ENCODE measurements at regions not wholly inside any gene's neighbourhood (a gene's known extent, or its start where the extent isn't known, plus 50 kb on each side); places are given as distances from the start of the nearest gene placed in this dataset.

- no peak overlapping the region for H3K9ac ChIP-seq (replicated peaks in 1 of 4; ENCODE audit: extremely low read depth in 1 of 4, low read depth in 3 of 4, low read length in 3 of 4)
- H3K27me3 ChIP-seq (replicated peaks in 1 of 4; ENCODE audit: control insufficient read depth in 3 of 4, extremely low read depth in 1 of 4, insufficient read depth in 3 of 4, low read length in 3 of 4): no peaks in the 10 kb centered on the region
- no peak overlapping the region for H2BK20ac ChIP-seq (ENCODE audit: low read length)
Measured at GRCh38 chr7:34242391-34242790, 337.1 kb downstream of the BMPER start.

More at GRCh38 chr7:34242391-34242790, 337.1 kb downstream of the BMPER start:
- Histone ChIP-seq H2BK15ac (ENCODE audit: low read length) (no peak overlapping the region), H3K56ac (replicated peaks; ENCODE audit: insufficient read length, low read depth, low read length) (no peak overlapping the region), H3K4me1 (replicated peaks in 1 of 4; ENCODE audit: control insufficient read depth in 3 of 4, insufficient read depth in 4 of 4, low read length in 3 of 4) (no peaks in the 10 kb centered on the region), H4K5ac (ENCODE audit: insufficient read length, low read depth, low read length) (no peak overlapping the region), H3K4me2 (ENCODE audit: insufficient read depth in 1 of 2, low read depth in 2 of 2, low read length in 2 of 2) (no peak overlapping the region), H4K91ac (replicated peaks; ENCODE audit: insufficient read length, low read length) (no peak overlapping the region), H3K18ac (ENCODE audit: extremely low read depth, low read length) (no peak overlapping the region), H4K20me1 (replicated peaks in 1 of 2; ENCODE audit: control insufficient read depth in 1 of 2, insufficient read depth in 2 of 2, low read length in 2 of 2) (no peaks in the 10 kb centered on the region), H3K79me2 (ENCODE audit: control insufficient read depth in 1 of 2, insufficient read depth in 2 of 2, low read length in 2 of 2) (no peaks in the 10 kb centered on the region), H3K36me3 (ENCODE audit: control insufficient read depth in 2 of 4, insufficient read depth in 4 of 4, low read length in 3 of 4) (no peaks in the 10 kb centered on the region), H3K14ac (ENCODE audit: insufficient read length) (no peak overlapping the region), H4K8ac (ENCODE audit: extremely low read depth, insufficient read depth, low read length) (no peak overlapping the region), H3K9me3 (ENCODE audit: insufficient read depth in 2 of 2, low read depth in 1 of 2, low read length in 1 of 2) (no peaks in the 10 kb centered on the region), H3K4me3 (ENCODE audit: extremely low read depth in 1 of 4, insufficient read depth in 2 of 4, low read depth in 3 of 4, low read length in 4 of 4) (no peak overlapping the region), H2BK12ac (ENCODE audit: low read depth, low read length) (no peak overlapping the region), H2AK5ac (ENCODE audit: low read depth, low read length) (no peak overlapping the region), H3K27ac (ENCODE audit: low read depth, low read length) (no peak overlapping the region), H2BK5ac (ENCODE audit: low read depth, low read length) (no peak overlapping the region), H3K23me2 (ENCODE audit: low read depth, low read length) (no peaks in the 10 kb centered on the region), H2AFZ (ENCODE audit: low read length) (no peak overlapping the region), H3K23ac (ENCODE audit: insufficient read length) (no peak overlapping the region), H3K4ac (replicated peaks; ENCODE audit: insufficient read length, low read depth, low read length) (no peak overlapping the region), H3K79me1 (ENCODE audit: low read depth, low read length) (no peaks in the 10 kb centered on the region), H2BK120ac (replicated peaks; ENCODE audit: low read depth, low read length) (no peak overlapping the region)
- DNase-seq (ENCODE audit: low read depth in 1 of 2, low spot score in 2 of 2) (no peak), FAIRE-seq (no peak)
- 94% methylated on average over 1 of the region's 1 CpG; no CpG with 5 or more reads in 1 of the 2 experiments for WGBS, 2 experiments (ENCODE audit: extremely low coverage in 1 of 2, insufficient coverage in 1 of 2, insufficient read length in 1 of 2, insufficient replicate concordance in 2 of 2, low coverage in 1 of 2, low lambda C conversion rate in 2 of 2, missing lambda C conversion rate in 1 of 2)
- POLR2A ChIA-PET (ENCODE audit: partially characterized antibody): no interaction called here
- CTCF ChIA-PET (ENCODE audit: partially characterized antibody): interaction anchor here (0.9 to 1.0 kb wide), 2 partner anchors 90 to 154 kb away, joined by 3 to 4 read pairs; no protein-coding TSS in a partner anchor
- TF ChIP-seq HDAC6 (IDR thresholded peaks at IDR 0.05; ENCODE audit: low read depth, low read length) (no peak), BRCA1 (IDR thresholded peaks at IDR 0.05; ENCODE audit: low read depth, low read length) (no peak), EGR1 (IDR thresholded peaks at IDR 0.05; ENCODE audit: borderline replicate concordance, low read depth, low read length) (no peak)

Data from H1 (cell line).